GM18502 (cell line): ENCODE measurements at regions not wholly inside any gene's neighbourhood (a gene's known extent, or its start where the extent isn't known, plus 50 kb on each side); places are given as distances from the start of the nearest gene placed in this dataset.
"Not testable (repeated sequence)": the region's sequence is repeated elsewhere in the genome, so short reads cannot be mapped to it uniquely, and the experiment has no call there.

ENCODE experiments used
- ATAC-seq: cut with Tn5 transposase; IDR thresholded peaks from one replicate; pipeline ENCODE4 v1.9.1; 2021; ENCODE audit warnings: mild to moderate bottlenecking; ENCODE audit not compliant: unreplicated experiment, poor library complexity

GRCh38 chr5:116769953-116770352, 195.3 kb upstream of the SEMA6A start:
- not testable (repeated sequence) for ATAC-seq

GRCh38 chr5:116769470-116769869, 194.8 kb upstream of the SEMA6A start:
- no peak for ATAC-seq

GRCh38 chr5:116766470-116766947, 191.9 kb upstream of the SEMA6A start:
- ATAC-seq: peak; percentile 67

- no peak for ATAC-seq
These were observed 190.8 kb upstream of the SEMA6A start for GRCh38 chr5:116765441-116765840.

- no peak for ATAC-seq
These were observed 190.3 kb upstream of the SEMA6A start for GRCh38 chr5:116764941-116765340.

- peak; percentile 84 for ATAC-seq
These were observed 189.6 kb upstream of the SEMA6A start for GRCh38 chr5:116763987-116764866.

GRCh38 chr5:116759860-116760640, 185.4 kb upstream of the SEMA6A start:
- no peak for ATAC-seq

GRCh38 chr5:116757326-116757725, 182.7 kb upstream of the SEMA6A start:
- ATAC-seq: no peak

- no peak for ATAC-seq
These were observed 181.9 kb upstream of the SEMA6A start for GRCh38 chr5:116756531-116756930.

- ATAC-seq: no peak
These were observed 179.9 kb upstream of the SEMA6A start for GRCh38 chr5:116754556-116754955.

- no peak for ATAC-seq
These were observed 177.1 kb upstream of the SEMA6A start for GRCh38 chr5:116751684-116752083.

GRCh38 chr5:116750631-116751580, 176.3 kb upstream of the SEMA6A start:
- ATAC-seq: no peak

GRCh38 chr5:116747881-116748280, 173.3 kb upstream of the SEMA6A start:
- no peak for ATAC-seq

- no peak for ATAC-seq
These were observed 172.0 kb upstream of the SEMA6A start for GRCh38 chr5:116746668-116747067.

GRCh38 chr5:116740771-116741170, 166.1 kb upstream of the SEMA6A start:
- no peak for ATAC-seq

GRCh38 chr5:116739571-116739970, 164.9 kb upstream of the SEMA6A start:
- ATAC-seq: no peak

- no peak for ATAC-seq
These were observed 164.1 kb upstream of the SEMA6A start for GRCh38 chr5:116738615-116739261.

- ATAC-seq: no peak
These were observed 163.6 kb upstream of the SEMA6A start for GRCh38 chr5:116738239-116738614.

GRCh38 chr5:116736671-116737070, 162.0 kb upstream of the SEMA6A start:
- ATAC-seq: no peak
